ENCODE measurements at regions not wholly inside any gene's neighbourhood (a gene's known extent, or its start where the extent isn't known, plus 50 kb on each side); places are given as distances from the start of the nearest gene placed in this dataset.

GRCh38 chr5:119899981-119900380 lies 270.6 kb downstream of the FAM170A start:
- H3K4me2 ChIP-seq (ENCODE audit: unreplicated experiment), result no peak overlapping the region
- H3K9me3 ChIP-seq (ENCODE audit: low read depth), result no peaks in the 10 kb centered on the region
- no peak overlapping the region for H3K27ac ChIP-seq
- no peaks in the 10 kb centered on the region for H4K20me1 ChIP-seq (ENCODE audit: insufficient read depth)
- no peaks in the 10 kb centered on the region for H3K4me1 ChIP-seq (ENCODE audit: insufficient read depth)
- H3K9me2 ChIP-seq (ENCODE audit: insufficient read depth), result no peaks in the 10 kb centered on the region
- no peak overlapping the region for H3K4me3 ChIP-seq
- TF ChIP-seq EZH2 (IDR thresholded peaks at IDR 0.05; ENCODE audit: insufficient read depth, poor library complexity, severe bottlenecking) (no peak), EZH2phosphoT487 (IDR thresholded peaks at IDR 0.05; ENCODE audit: insufficient read depth, low read depth) (no peak)
- WGBS, 2 experiments (ENCODE audit: low coverage in 1 of 2, low lambda C conversion rate in 2 of 2, missing lambda C conversion rate in 2 of 2), result 33 to 59% methylated on average over 2 of the region's 2 CpGs
- no peaks in the 10 kb centered on the region for H3K27me3 ChIP-seq (replicated peaks; ENCODE audit: insufficient read depth)
- DNase-seq, result no peak
- no peaks in the 10 kb centered on the region for H3K36me3 ChIP-seq (ENCODE audit: low read depth)
- in situ Hi-C loops (cut with MboI), result no loop called here
- no peak overlapping the region for H3K9ac ChIP-seq
- no peaks in the 10 kb centered on the region for H3F3A ChIP-seq (ENCODE audit: insufficient read depth)
- no peak overlapping the region for H2AFZ ChIP-seq
- H3K79me2 ChIP-seq (ENCODE audit: insufficient read depth), result no peaks in the 10 kb centered on the region

- H3K4me1 ChIP-seq (ENCODE audit: insufficient read depth), result no peaks in the 10 kb centered on the region
- no peaks in the 10 kb centered on the region for H3K9me2 ChIP-seq (ENCODE audit: insufficient read depth)
- in situ Hi-C loops (cut with MboI), result no loop called here
- H3K9ac ChIP-seq, result no peak overlapping the region
- no peaks in the 10 kb centered on the region for H3F3A ChIP-seq (ENCODE audit: insufficient read depth)
- H3K9me3 ChIP-seq (ENCODE audit: low read depth), result no peaks in the 10 kb centered on the region
- H3K4me3 ChIP-seq, result no peak overlapping the region
- no peaks in the 10 kb centered on the region for H3K27me3 ChIP-seq (replicated peaks; ENCODE audit: insufficient read depth)
- no peak for DNase-seq
- H3K79me2 ChIP-seq (ENCODE audit: insufficient read depth), result no peaks in the 10 kb centered on the region
- TF ChIP-seq EZH2phosphoT487 (IDR thresholded peaks at IDR 0.05; ENCODE audit: insufficient read depth, low read depth), result no peak
- no peak for TF ChIP-seq EZH2 (IDR thresholded peaks at IDR 0.05; ENCODE audit: insufficient read depth, poor library complexity, severe bottlenecking)
- H3K27ac ChIP-seq, result no peak overlapping the region
- no peaks in the 10 kb centered on the region for H3K36me3 ChIP-seq (ENCODE audit: low read depth)
- H2AFZ ChIP-seq, result no peak overlapping the region
- 58 to 67% methylated on average over 2 of the region's 2 CpGs for WGBS, 2 experiments (ENCODE audit: low coverage in 1 of 2, low lambda C conversion rate in 2 of 2, missing lambda C conversion rate in 2 of 2)
- no peaks in the 10 kb centered on the region for H4K20me1 ChIP-seq (ENCODE audit: insufficient read depth)
- H3K4me2 ChIP-seq (ENCODE audit: unreplicated experiment), result no peak overlapping the region
Observed at GRCh38 chr5:119902593-119902992, 273.2 kb downstream of the FAM170A start.

- no peak overlapping the region for H3K4me3 ChIP-seq
- in situ Hi-C loops (cut with MboI), result no loop called here
- WGBS, 2 experiments (ENCODE audit: low coverage in 1 of 2, low lambda C conversion rate in 2 of 2, missing lambda C conversion rate in 2 of 2), result 48 to 54% methylated on average over 3 of the region's 3 CpGs
- H3K9me2 ChIP-seq (ENCODE audit: insufficient read depth), result no peaks in the 10 kb centered on the region
- no peak for DNase-seq
- no peaks in the 10 kb centered on the region for H3K36me3 ChIP-seq (ENCODE audit: low read depth)
- no peaks in the 10 kb centered on the region for H3F3A ChIP-seq (ENCODE audit: insufficient read depth)
- H4K20me1 ChIP-seq (ENCODE audit: insufficient read depth), result no peaks in the 10 kb centered on the region
- H2AFZ ChIP-seq, result no peak overlapping the region
- no peak overlapping the region for H3K27ac ChIP-seq
- no peak for TF ChIP-seq EZH2phosphoT487 (IDR thresholded peaks at IDR 0.05; ENCODE audit: insufficient read depth, low read depth)
- TF ChIP-seq EZH2 (IDR thresholded peaks at IDR 0.05; ENCODE audit: insufficient read depth, poor library complexity, severe bottlenecking), result no peak
- no peaks in the 10 kb centered on the region for H3K4me1 ChIP-seq (ENCODE audit: insufficient read depth)
- H3K4me2 ChIP-seq (ENCODE audit: unreplicated experiment), result no peak overlapping the region
- H3K9ac ChIP-seq, result no peak overlapping the region
- H3K79me2 ChIP-seq (ENCODE audit: insufficient read depth), result no peaks in the 10 kb centered on the region
- no peaks in the 10 kb centered on the region for H3K27me3 ChIP-seq (replicated peaks; ENCODE audit: insufficient read depth)
- H3K9me3 ChIP-seq (ENCODE audit: low read depth), result no peaks in the 10 kb centered on the region
Observed at GRCh38 chr5:119913425-119913824, 284.1 kb downstream of the FAM170A start.

GRCh38 chr5:119919279-119919678 lies 289.9 kb downstream of the FAM170A start:
- H3K4me3 ChIP-seq, result no peak overlapping the region
- H3F3A ChIP-seq (ENCODE audit: insufficient read depth), result no peaks in the 10 kb centered on the region
- H3K27me3 ChIP-seq (replicated peaks; ENCODE audit: insufficient read depth), result no peaks in the 10 kb centered on the region
- H3K79me2 ChIP-seq (ENCODE audit: insufficient read depth), result no peaks in the 10 kb centered on the region
- H3K9me2 ChIP-seq (ENCODE audit: insufficient read depth), result no peaks in the 10 kb centered on the region
- H3K4me1 ChIP-seq (ENCODE audit: insufficient read depth), result no peaks in the 10 kb centered on the region
- no peak overlapping the region for H3K27ac ChIP-seq
- no peaks in the 10 kb centered on the region for H4K20me1 ChIP-seq (ENCODE audit: insufficient read depth)
- no peak overlapping the region for H3K4me2 ChIP-seq (ENCODE audit: unreplicated experiment)
- WGBS, 2 experiments (ENCODE audit: low coverage in 1 of 2, low lambda C conversion rate in 2 of 2, missing lambda C conversion rate in 2 of 2), result 70 to 81% methylated on average over 1 of the region's 1 CpG
- H2AFZ ChIP-seq, result no peak overlapping the region
- no peak overlapping the region for H3K9ac ChIP-seq
- in situ Hi-C loops (cut with MboI), result no loop called here
- no peaks in the 10 kb centered on the region for H3K9me3 ChIP-seq (ENCODE audit: low read depth)
- no peaks in the 10 kb centered on the region for H3K36me3 ChIP-seq (ENCODE audit: low read depth)
- no peak for TF ChIP-seq EZH2 (IDR thresholded peaks at IDR 0.05; ENCODE audit: insufficient read depth, poor library complexity, severe bottlenecking)
- TF ChIP-seq EZH2phosphoT487 (IDR thresholded peaks at IDR 0.05; ENCODE audit: insufficient read depth, low read depth), result no peak
- DNase-seq, result no peak

- H3K4me2 ChIP-seq (ENCODE audit: unreplicated experiment), result no peak overlapping the region
- no peak for DNase-seq
- no peaks in the 10 kb centered on the region for H3K4me1 ChIP-seq (ENCODE audit: insufficient read depth)
- no peak overlapping the region for H2AFZ ChIP-seq
- no peak overlapping the region for H3K27ac ChIP-seq
- no peaks in the 10 kb centered on the region for H3K9me2 ChIP-seq (ENCODE audit: insufficient read depth)
- no peaks in the 10 kb centered on the region for H3K9me3 ChIP-seq (ENCODE audit: low read depth)
- TF ChIP-seq EZH2 (IDR thresholded peaks at IDR 0.05; ENCODE audit: insufficient read depth, poor library complexity, severe bottlenecking), result no peak
- no peak for TF ChIP-seq EZH2phosphoT487 (IDR thresholded peaks at IDR 0.05; ENCODE audit: insufficient read depth, low read depth)
- in situ Hi-C loops (cut with MboI), result loop anchor here (25.0 kb wide), 1 partner anchor 886 kb away; no protein-coding TSS in a partner anchor
- no peaks in the 10 kb centered on the region for H3K27me3 ChIP-seq (replicated peaks; ENCODE audit: insufficient read depth)
- no peaks in the 10 kb centered on the region for H3K79me2 ChIP-seq (ENCODE audit: insufficient read depth)
- 76 to 80% methylated on average over 1 of the region's 1 CpG for WGBS, 2 experiments (ENCODE audit: low coverage in 1 of 2, low lambda C conversion rate in 2 of 2, missing lambda C conversion rate in 2 of 2)
- H4K20me1 ChIP-seq (ENCODE audit: insufficient read depth), result no peaks in the 10 kb centered on the region
- H3K9ac ChIP-seq, result no peak overlapping the region
- no peaks in the 10 kb centered on the region for H3K36me3 ChIP-seq (ENCODE audit: low read depth)
- H3F3A ChIP-seq (ENCODE audit: insufficient read depth), result no peaks in the 10 kb centered on the region
- no peak overlapping the region for H3K4me3 ChIP-seq
Observed at GRCh38 chr5:119926301-119926700, 296.9 kb downstream of the FAM170A start.

Measured in GM23248 (cell line).